BJ (cell line): ENCODE measurements at regions not wholly inside any gene's neighbourhood (a gene's known extent, or its start where the extent isn't known, plus 50 kb on each side); places are given as distances from the start of the nearest gene placed in this dataset.
"Not testable (repeated sequence)": the region's sequence is repeated elsewhere in the genome, so short reads cannot be mapped to it uniquely, and the experiment has no call there.

Experiments used
- CTCF ChIA-PET: fragments of 350-600 bp; formaldehyde crosslinking; extraction: SDS; loops from one replicate; lab custom pipeline; 2021; ENCODE audit warnings: antibody characterized with exemption, inconsistent platforms; lab: Yijun Ruan, JAX
- POLR2A ChIA-PET: fragments of 300-600 bp; sonication (Branson Sonifier 250); formaldehyde crosslinking; extraction: SDS; loops from one replicate; lab custom pipeline; 2021; ENCODE audit warnings: antibody characterized with exemption; lab: Charles Lee
- DNase-seq: peaks from one replicate; pipeline ENCODE4 v3.0.0-alpha.2; 2011; ENCODE audit warnings: low read depth
- H3K27me3 ChIP-seq: 2 replicates; pipeline ENCODE4 v1.6.0; 2011; ENCODE audit warnings: low read length; ENCODE audit not compliant: control insufficient read depth, insufficient read depth
- H3K36me3 ChIP-seq: 2 replicates; pipeline ENCODE4 v1.5.1; 2011; ENCODE audit warnings: low read length; ENCODE audit not compliant: control insufficient read depth, insufficient read depth
- H3K4me3 ChIP-seq: 2 replicates; pipeline ENCODE4 v1.5.1; 2011; ENCODE audit warnings: low read depth, mild to moderate bottlenecking, control low read depth, low read length
- TF ChIP-seq, protein P1 (sequence below): IDR thresholded peaks from 2 replicates; pipeline ENCODE4 v1.5.1; 2011; ENCODE audit warnings: low read depth, mild to moderate bottlenecking, control low read depth, inconsistent platforms, low read length, moderate library complexity; ENCODE audit not compliant: insufficient read depth

DNA sequence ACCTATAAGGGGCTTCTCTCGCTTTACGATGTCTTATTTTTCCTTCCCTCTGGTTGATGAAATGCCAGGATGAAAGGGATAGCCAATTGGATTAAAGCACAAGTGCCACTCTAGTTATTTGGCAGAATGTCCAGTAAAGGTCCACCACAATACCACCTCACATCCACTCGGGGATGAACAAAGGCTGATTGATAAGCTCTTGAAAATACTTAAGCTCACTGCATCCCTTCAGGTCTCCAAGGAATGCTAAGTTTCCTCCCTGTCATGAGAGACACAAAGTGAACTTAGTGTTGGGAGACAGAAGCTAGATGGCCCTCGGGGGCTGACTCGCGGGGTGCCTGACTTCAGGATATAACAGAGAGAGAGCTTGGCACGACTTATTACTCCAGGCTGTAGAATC, 185.9 kb upstream of the ZNF644 start:
- CTCF ChIA-PET: interaction anchor here (1.3 kb wide), 1 partner anchor 44 kb away, joined by 3 read pairs; no protein-coding TSS in a partner anchor
- H3K36me3 ChIP-seq, POLR2A ChIA-PET, DNase-seq, H3K27me3 ChIP-seq, H3K4me3 ChIP-seq: not testable (repeated sequence)

DNA sequence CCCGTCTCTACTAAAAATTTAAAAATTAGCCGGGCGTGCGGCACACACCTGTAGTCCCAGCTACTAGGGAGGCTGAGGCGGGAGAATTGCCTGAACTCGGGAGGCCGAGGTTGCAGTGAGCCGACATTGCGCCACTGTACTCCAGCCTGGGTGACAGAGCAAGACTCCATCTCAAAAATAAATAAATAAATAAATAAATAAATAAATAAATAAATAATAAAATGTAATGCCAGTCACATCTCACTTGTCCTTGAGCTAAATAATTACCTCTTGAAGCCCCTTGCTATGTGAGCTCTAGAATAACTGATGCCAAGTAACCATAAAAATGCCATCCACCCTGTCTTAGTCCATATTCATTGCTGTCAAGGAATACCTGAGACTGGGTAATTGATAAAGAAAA, 182.3 kb upstream of the ZNF644 start:
- DNase-seq, H3K36me3 ChIP-seq, POLR2A ChIA-PET, H3K27me3 ChIP-seq, CTCF ChIA-PET, H3K4me3 ChIP-seq: not testable (repeated sequence)

DNA sequence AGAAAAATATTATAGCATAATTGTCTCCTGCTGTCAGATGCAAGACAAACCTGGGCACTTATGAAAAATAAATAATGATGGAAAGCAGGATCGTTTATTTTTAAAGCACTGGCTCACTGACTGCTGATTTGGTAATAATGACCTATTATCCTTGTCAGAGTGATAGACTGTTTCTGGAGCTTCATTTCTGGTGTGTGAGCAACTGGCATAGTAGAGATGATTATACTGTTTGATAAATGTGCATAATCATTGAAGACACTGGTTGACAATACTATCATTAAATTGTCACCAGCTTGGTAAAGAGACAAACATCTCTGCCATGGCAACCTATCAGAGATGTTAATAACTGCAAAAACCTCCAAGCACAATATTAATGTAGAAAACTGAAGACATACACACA, 179.9 kb upstream of the ZNF644 start:
- no peaks in the 10 kb centered on the region; the same call in 1 of the 2 replicates for H3K27me3 ChIP-seq
- ChIA-PET POLR2A (no interaction called here), CTCF (no interaction called here)
- no peak for DNase-seq
- H3K4me3 ChIP-seq: no peak overlapping the region
- no peaks in the 10 kb centered on the region for H3K36me3 ChIP-seq
- TF ChIP-seq, protein P1, sequence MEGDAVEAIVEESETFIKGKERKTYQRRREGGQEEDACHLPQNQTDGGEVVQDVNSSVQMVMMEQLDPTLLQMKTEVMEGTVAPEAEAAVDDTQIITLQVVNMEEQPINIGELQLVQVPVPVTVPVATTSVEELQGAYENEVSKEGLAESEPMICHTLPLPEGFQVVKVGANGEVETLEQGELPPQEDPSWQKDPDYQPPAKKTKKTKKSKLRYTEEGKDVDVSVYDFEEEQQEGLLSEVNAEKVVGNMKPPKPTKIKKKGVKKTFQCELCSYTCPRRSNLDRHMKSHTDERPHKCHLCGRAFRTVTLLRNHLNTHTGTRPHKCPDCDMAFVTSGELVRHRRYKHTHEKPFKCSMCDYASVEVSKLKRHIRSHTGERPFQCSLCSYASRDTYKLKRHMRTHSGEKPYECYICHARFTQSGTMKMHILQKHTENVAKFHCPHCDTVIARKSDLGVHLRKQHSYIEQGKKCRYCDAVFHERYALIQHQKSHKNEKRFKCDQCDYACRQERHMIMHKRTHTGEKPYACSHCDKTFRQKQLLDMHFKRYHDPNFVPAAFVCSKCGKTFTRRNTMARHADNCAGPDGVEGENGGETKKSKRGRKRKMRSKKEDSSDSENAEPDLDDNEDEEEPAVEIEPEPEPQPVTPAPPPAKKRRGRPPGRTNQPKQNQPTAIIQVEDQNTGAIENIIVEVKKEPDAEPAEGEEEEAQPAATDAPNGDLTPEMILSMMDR: no peak

GRCh38 chr1:91201176-91201575, 179.3 kb upstream of the ZNF644 start:
- Histone ChIP-seq H3K36me3 (no peaks in the 10 kb centered on the region), H3K27me3 (no peaks in the 10 kb centered on the region; the same call in 1 of the 2 replicates), H3K4me3 (no peak overlapping the region)
- POLR2A ChIA-PET: no interaction called here
- CTCF ChIA-PET: no interaction called here
- no peak for DNase-seq
- TF ChIP-seq, protein P1: no peak

GRCh38 chr1:91200675-91201074, 178.8 kb upstream of the ZNF644 start:
- no peaks in the 10 kb centered on the region for H3K36me3 ChIP-seq
- H3K4me3 ChIP-seq: no peak overlapping the region
- TF ChIP-seq, protein P1: no peak
- no peaks in the 10 kb centered on the region; the same call in 1 of the 2 replicates for H3K27me3 ChIP-seq
- POLR2A ChIA-PET: no interaction called here
- CTCF ChIA-PET: no interaction called here
- no peak for DNase-seq

GRCh38 chr1:91199988-91200387, 178.2 kb upstream of the ZNF644 start:
- ChIA-PET POLR2A (no interaction called here), CTCF (no interaction called here)
- DNase-seq: no peak
- TF ChIP-seq, protein P1: no peak
- Histone ChIP-seq H3K4me3 (no peak overlapping the region), H3K27me3 (no peaks in the 10 kb centered on the region; the same call in 1 of the 2 replicates), H3K36me3 (no peaks in the 10 kb centered on the region)
